HG03175 (cell line): ENCODE measurements at regions not wholly inside any gene's neighbourhood (a gene's known extent, or its start where the extent isn't known, plus 50 kb on each side); places are given as distances from the start of the nearest gene placed in this dataset.

Experiments
- ATAC-seq: cut with Tn5 transposase; IDR thresholded peaks from one replicate; pipeline ENCODE4 v1.9.1; 2021; ENCODE audit warnings: mild to moderate bottlenecking, moderate library complexity; ENCODE audit not compliant: unreplicated experiment

DNA sequence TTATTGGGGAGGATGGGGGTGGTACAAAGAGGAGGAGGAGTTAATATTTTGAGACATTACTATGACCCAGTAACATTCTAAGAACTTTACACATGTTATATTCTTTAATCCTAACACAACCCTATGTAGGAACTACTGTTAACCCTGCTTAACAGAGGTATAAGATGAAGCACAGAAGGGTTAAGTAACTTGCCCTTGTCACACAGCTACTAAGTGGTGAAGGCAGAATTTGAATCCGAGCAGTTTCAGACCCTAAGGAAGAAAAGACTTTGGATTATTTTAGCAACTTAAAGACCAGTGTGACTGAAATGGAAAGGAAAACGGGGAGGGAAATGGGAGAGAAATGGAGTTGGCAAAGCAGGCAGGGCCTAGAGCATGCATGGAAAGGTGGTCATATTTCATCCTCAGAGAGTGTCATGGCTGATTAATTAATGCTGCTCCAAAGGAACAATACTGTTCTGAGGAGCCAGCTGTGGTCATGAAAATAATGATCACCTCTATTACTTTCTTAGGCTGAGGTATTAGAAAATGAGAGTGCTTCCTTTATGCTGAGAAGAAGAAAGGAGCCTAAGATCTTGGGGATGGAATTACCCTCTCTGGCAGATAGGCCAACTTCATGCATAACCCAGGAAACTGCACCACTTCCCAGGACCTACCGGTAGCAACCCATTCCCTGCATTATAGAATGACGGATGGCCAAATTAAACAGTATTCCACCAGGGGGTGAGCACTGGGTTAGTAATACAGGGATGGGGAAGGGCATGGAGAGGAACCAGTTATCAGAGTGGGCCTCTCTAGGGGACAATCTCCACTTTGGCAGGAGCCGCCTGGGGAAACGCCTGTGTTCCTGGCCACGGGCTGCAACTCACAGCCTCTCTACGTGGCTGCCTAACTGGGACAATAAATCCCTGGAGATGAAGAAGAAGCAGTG, 50.1 kb upstream of the TNFAIP3 start:
- ATAC-seq, result no peak
